NCI-H2196 treated with DMSO at 0.1 percent for 48 hours (cell line): ENCODE measurements at regions not wholly inside any gene's neighbourhood (a gene's known extent, or its start where the extent isn't known, plus 50 kb on each side); places are given as distances from the start of the nearest gene placed in this dataset.

ENCODE experiments used
- DNase-seq: peaks from one replicate; lab custom pipeline; 2025; ENCODE audit not compliant: unreplicated experiment; lab: John Stamatoyannopoulos, UW

DNA sequence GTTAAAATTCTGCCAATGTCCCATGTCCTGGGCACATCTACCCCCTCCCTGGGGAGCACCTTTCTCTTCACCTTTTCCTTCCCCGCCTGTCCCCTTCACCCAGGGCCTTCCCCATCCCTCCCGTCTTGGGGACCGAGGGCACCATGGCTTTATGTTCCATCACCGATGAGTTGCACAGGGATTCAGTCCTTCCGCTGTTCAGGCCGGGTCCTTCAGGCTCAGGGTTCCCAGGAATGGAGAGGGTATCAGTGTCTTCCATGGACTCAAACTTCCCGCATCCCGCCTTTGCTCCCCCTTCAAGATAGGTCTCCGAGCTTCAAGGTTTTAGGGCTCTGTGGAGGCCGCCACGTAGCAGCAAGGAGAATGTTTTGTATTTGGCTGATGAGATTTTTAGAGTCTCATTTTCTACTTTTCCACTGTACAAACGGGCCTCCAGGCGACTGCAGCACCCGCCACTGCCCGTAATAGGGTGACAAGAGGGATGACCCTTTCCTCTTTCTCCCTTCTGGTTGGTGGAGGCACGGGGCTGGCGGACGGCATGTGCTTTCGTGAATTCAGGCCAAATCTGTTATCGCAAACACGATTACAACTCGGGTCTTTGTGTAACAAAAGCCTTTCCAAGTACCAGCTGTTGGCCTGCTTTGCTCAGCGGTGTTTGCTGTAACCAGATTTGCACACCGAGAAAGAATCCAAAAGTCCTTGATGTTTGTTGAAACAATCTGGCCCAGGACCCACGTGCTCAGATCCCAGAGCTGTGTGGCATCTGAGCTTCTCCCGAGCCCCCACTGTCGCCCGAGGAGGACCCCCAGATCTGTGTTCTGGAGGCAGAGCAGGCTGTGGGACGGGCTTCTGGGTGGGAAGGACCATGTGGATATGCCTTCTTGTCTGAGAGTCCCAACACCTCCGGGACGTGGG lies 236.3 kb downstream of the SEC14L1 start:
- peak; percentile 56 for DNase-seq

- no peak for DNase-seq
Observed at GRCh38 chr17:77377710-77378235, 237.0 kb downstream of the SEC14L1 start.

GRCh38 chr17:77378318-77379064 lies 237.7 kb downstream of the SEC14L1 start:
- no peak for DNase-seq

GRCh38 chr17:77379065-77379428 lies 238.3 kb downstream of the SEC14L1 start:
- DNase-seq: no peak

DNA sequence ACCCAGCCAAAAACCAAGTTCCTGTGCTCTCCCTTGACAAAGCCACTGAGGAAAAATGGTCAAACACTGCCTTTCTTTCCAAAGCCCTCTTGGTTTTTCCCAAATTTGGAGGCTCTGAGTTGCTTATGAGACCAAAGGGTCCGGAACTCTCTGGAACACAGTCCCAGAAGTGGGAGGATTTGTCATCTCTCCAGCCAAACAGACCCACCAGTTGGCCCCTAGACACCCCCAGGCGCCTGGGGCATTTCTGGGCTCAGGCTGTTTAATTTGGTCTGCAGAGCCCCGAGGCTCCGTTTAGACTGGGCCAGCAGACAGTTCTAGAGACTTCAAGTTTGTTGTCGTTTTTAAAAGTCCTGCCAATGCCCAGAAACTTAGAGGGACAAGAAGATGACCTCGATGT lies 239.1 kb downstream of the SEC14L1 start:
- no peak for DNase-seq

DNA sequence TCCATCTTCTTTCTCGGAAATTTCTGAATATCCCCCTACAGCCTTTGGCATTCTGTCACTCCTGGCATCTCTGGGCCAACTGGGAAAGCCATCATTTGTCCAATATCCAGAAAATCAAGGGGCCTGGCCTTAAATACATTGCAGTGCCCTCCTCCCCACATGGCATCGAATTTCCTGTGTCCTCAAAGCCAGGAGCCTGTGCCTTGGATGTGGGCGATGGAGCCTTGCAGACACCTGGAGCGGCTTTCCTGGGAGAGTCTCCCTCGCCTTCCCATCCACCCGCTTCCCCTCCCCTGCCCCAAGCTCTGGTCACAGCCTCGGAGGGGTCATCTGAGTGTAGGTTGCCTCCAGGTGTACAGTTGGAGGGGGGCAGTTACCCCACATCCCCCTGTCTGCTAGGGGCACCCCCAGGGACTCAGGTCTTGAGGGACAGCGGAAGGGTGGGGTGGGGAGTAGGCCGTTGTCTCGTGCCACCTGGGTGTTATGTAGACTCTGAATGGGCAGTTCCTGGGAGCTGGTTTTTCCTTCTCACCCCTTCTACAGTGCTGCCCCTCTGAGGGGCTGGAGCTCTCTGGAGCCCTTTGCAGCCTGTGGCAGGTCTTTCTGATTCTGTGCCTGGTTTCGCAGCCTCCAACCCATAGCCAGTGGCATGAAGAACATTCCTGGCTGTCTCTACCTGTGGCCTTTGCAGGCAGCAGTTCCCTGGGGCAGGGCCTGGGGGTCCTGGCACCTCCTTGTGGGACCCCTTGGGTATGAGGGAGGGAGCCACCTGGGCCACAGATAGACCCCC lies 239.8 kb downstream of the SEC14L1 start:
- DNase-seq: no peak

GRCh38 chr17:77381185-77381700 lies 240.5 kb downstream of the SEC14L1 start:
- no peak for DNase-seq

DNA sequence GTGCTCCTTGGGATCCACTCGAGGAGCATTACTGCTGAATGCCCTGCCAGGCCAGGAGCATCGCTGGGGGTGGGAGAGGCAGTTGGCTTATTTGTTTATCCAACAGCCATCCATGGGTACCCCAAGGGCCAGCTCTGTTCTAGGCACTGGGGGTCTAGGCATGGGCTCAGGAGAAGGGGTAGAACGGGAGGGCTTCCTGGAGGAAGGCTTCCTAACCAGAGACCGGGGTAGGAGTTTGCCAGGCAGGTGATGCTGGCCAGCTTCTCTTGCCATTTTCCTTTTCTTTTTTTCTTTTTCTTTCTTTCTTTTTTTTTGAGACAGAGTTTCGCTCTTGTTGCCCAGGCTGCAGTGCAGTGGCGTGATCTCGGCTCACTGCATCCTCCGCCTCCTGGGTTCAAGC lies 241.0 kb downstream of the SEC14L1 start:
- DNase-seq: no peak

DNA sequence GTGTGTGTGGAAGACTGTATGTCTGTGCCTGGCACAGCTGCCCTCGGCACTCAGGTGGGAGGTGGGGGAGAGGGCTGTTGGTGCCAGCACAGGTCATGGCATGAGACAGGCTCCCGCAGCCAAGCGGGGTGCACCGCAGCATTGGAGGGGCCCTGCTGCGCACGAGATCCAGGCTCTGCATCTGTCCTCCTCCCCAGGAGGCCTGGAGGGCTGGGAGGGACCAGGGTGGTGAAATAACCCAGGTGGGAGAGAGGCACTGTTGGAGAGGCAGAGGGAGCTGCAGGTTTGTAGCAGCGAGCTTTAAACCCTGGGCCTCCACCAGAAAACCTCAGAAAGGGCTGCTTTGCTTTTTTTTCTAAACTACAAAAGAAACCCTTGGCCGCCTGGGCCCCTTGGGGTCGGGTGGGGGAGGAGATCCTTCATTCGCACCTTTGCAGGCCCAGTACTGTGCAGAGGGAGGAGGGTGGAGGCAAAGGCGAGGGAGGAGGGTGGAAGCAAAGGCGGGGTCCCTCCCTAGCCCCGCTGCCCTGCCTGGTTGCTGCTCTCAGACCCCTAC lies 241.7 kb downstream of the SEC14L1 start:
- DNase-seq: no peak

GRCh38 chr17:77382966-77383612 lies 242.3 kb downstream of the SEC14L1 start:
- no peak for DNase-seq

GRCh38 chr17:77383613-77384608 lies 243.1 kb downstream of the SEC14L1 start:
- DNase-seq: peak; percentile 52

DNA sequence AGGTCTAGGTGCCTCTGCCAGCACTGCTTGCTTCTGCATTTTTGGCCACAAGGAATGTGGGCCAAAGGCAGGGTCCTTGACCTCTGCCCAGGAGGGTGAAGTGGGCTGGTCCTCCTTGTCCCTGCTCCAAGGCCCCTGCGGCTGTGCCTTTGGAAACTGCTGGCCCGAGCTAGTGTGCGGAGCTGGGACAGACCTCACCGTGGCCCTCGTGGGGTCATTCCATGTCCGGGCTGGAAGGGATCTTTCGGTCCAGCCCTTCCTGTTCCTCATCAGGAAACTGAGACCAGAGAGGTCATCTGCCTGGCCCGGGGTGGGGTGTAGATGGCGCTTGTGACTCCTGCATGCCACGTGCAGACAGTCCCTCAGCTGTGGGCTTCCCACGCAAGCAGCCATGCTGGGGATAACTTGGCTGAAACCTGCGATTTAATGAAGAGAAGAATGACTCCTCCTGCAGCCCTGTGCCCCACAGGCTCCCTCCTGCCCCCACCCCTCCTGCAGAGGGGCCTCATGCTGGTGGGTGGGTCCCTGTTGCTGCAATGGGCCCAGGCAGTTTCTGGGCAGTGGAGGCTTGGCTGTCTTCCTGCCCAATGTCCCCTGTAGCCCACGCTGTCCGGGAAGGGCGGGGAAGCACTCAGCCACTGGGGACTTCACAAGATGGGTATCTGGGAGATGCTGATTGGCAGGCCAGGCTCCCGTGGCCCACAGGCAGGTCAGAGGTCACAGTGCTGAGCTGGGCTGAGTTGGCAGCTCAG lies 245.2 kb downstream of the SEC14L1 start:
- no peak for DNase-seq

DNA sequence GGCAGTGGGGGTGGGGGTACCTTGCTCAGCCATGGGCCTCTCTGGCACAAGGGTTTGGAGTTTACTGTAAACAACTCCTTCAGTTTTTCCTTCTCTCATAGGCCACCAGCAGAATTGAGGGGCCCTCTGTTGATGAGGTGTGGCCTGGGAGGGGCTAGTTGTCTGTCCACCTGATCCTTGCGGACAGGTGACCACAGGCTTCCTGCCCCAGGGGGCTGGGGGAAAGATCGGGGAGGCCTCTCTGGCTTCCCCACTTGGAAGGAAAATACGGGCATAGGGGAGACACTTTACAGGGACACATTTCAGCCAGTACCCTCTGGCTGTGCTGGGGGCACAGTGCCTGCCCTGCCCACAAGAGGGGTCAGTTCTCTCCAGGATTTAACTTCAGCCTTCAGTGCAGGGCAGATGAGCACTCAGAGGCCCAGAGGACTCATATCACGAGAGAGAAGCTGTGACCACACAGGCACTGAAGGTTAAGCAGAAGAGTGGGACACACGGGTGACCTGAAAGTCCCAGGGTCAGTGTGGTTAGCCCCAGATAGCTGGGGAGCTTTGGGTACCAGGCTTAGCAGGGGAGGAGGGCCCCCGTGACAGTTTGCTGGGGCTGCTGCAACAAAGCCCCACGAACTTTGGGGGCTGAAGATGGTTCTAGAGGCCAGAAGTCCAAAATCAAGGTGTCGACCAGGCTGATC lies 245.9 kb downstream of the SEC14L1 start:
- DNase-seq: no peak

DNA sequence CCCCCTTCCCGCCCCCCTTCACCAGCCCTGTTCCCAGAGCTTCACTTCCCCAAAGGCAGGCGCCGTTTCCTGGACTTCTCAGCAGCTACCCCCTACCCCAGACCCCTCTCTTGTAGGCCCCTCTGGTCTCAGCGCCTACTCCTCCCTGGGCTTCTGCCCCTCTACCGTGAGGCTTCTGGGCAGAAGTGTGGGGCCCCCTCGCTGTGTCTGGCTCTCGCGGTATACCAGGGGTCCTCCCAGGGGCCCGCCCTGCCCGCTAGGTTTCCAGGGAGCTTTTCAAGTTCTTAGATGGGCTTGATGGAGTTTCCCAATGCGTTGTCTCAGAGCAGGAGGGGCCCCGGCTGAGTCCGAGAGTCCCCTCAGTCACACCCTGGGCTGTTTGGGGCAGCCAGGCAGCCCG lies 247.1 kb downstream of the SEC14L1 start:
- no peak for DNase-seq

DNA sequence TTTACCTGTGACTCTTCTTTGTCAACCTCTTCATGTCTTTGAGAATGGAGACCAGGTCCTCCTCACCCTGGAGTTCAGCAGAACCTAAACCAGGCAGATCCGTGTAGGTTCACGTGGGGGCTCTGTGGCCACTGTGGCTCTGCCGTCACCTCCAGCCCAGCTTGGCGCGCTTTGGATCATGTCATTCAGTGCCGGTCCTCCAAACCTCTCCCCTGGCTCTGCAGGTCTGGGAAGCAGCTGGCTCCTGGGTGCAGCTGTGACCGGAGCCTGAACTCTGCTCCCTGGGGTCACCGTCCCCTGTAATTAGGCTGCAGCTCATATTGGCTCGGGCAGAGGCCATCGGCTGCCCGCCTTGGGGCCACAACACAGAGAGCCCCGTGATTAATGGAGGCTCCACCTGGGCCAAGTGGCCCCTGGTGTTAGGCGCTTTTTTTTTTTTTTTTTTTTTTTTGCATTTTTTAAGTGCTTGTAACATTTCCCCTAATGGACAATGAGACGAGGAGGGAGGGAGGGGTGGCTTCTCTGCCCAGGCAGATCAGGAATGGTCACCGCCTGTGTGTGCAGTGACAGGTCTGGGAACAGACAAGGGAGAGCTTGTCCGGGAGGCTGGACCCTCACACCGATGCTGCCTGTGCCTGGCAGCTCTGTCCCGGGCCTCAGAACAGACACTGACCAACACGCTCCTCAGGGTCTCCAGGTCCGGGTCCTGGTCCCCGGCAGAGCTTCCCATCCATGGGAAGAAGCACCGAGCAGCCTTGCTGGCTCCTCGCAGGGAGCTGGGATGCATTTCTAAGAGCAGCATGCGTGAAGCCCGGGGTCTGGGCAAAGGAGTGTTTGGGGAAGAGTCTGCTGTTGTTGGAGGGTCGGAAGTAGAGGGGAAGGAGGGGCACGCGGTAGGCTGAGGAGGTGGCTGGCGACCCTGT lies 247.9 kb downstream of the SEC14L1 start:
- no peak for DNase-seq

GRCh38 chr17:77390870-77391269 lies 250.1 kb downstream of the SEC14L1 start:
- DNase-seq: no peak
